ENCODE measurements at regions not wholly inside any gene's neighbourhood (a gene's known extent, or its start where the extent isn't known, plus 50 kb on each side); places are given as distances from the start of the nearest gene placed in this dataset.

- TF ChIP-seq TEAD4 (IDR thresholded peaks at IDR 0.05) (no peak), TAF1 (IDR thresholded peaks at IDR 0.05; ENCODE audit: low read depth) (no peak), CEBPB (IDR thresholded peaks at IDR 0.05) (no peak), EP300 (IDR thresholded peaks at IDR 0.05; ENCODE audit: borderline replicate concordance) (no peak), YY1 (IDR thresholded peaks at IDR 0.05; ENCODE audit: low read depth) (no peak), FOXM1 (IDR thresholded peaks at IDR 0.05; ENCODE audit: borderline replicate concordance, low read depth) (no peak), USF1 (IDR thresholded peaks at IDR 0.05) (no peak), EGR1 (IDR thresholded peaks at IDR 0.05) (no peak), ZBTB7A (IDR thresholded peaks at IDR 0.05; ENCODE audit: low read depth) (no peak), RAD21 (IDR thresholded peaks at IDR 0.05; ENCODE audit: low read depth) (no peak), TCF12 (IDR thresholded peaks at IDR 0.05; ENCODE audit: low read depth) (no peak), REST (IDR thresholded peaks at IDR 0.05; ENCODE audit: low read depth) (no peak), NFIC (IDR thresholded peaks at IDR 0.05) (no peak)
- TF ChIP-seq, protein P1, sequence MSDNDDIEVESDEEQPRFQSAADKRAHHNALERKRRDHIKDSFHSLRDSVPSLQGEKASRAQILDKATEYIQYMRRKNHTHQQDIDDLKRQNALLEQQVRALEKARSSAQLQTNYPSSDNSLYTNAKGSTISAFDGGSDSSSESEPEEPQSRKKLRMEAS (IDR thresholded peaks at IDR 0.05): no peak
Observed at GRCh38 chr11:104588970-104589369, 309.3 kb downstream of the CASP12 start.
